Nephron progenitor cell (in vitro differentiated cells): ENCODE measurements at regions not wholly inside any gene's neighbourhood (a gene's known extent, or its start where the extent isn't known, plus 50 kb on each side); places are given as distances from the start of the nearest gene placed in this dataset.

Experiments
- DNase-seq: peaks from one replicate; pipeline ENCODE4 v3.0.0; 2021
- H3K27ac Mint-ChIP-seq: 2 replicates; pipeline ENCODE4 v1.8.0; 2021; ENCODE audit warnings: mild to moderate bottlenecking, moderate library complexity, mixed read lengths
- H3K27me3 Mint-ChIP-seq: 2 replicates; pipeline ENCODE4 v1.8.0; 2021; ENCODE audit warnings: mild to moderate bottlenecking, low read depth, mixed read lengths; ENCODE audit not compliant: poor library complexity
- H3K36me3 Mint-ChIP-seq: 2 replicates; pipeline ENCODE4 v1.8.0; 2021; ENCODE audit warnings: low read depth, mixed read lengths
- H3K4me1 Mint-ChIP-seq: 2 replicates; pipeline ENCODE4 v1.8.0; 2021; ENCODE audit warnings: mixed read lengths
- H3K4me3 Mint-ChIP-seq: 2 replicates; pipeline ENCODE4 v1.8.0; 2021; ENCODE audit warnings: mild to moderate bottlenecking, moderate library complexity, mixed read lengths
- H3K9me3 Mint-ChIP-seq: 2 replicates; pipeline ENCODE4 v1.8.0; 2021; ENCODE audit warnings: mild to moderate bottlenecking, moderate library complexity, mixed read lengths
- TF ChIP-seq, protein P1 (sequence below): fragments of 200-600 bp; sonication (generic); IDR thresholded peaks from 2 replicates; pipeline ENCODE4 v1.5.0; 2021; ENCODE audit warnings: antibody characterized with exemption

DNA sequence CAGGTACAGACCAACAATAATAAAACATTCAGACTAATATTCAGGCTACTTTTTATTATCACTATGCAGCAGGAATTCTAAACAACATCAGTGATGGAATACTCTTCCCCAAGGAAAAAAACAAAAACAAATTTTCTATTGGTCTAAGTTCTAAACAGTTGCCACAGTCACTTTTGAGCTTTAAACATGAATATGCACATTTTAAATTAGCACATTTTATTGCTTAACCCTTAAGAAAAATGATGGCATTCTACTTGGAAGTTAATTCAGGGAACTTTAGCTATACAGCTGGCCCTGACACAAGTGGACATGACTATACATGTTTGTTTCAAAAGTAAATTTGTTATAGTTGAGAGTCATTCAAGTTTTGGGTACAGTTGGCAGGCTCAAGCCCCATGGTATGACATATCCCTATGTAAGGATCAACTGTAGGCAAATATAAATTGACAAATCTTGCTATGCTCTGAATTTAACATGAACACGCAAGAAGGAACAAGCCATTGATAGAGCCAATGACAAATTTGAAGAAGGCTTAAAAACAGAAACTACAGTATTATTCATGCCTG lies 224.3 kb upstream of the AMIGO2 start:
- no peaks in the 10 kb centered on the region for H3K36me3 Mint-ChIP-seq
- H3K27ac Mint-ChIP-seq, result no peak overlapping the region
- H3K4me3 Mint-ChIP-seq, result no peak overlapping the region
- no peaks in the 10 kb centered on the region for H3K4me1 Mint-ChIP-seq
- H3K27me3 Mint-ChIP-seq, result no peaks in the 10 kb centered on the region
- TF ChIP-seq, protein P1, sequence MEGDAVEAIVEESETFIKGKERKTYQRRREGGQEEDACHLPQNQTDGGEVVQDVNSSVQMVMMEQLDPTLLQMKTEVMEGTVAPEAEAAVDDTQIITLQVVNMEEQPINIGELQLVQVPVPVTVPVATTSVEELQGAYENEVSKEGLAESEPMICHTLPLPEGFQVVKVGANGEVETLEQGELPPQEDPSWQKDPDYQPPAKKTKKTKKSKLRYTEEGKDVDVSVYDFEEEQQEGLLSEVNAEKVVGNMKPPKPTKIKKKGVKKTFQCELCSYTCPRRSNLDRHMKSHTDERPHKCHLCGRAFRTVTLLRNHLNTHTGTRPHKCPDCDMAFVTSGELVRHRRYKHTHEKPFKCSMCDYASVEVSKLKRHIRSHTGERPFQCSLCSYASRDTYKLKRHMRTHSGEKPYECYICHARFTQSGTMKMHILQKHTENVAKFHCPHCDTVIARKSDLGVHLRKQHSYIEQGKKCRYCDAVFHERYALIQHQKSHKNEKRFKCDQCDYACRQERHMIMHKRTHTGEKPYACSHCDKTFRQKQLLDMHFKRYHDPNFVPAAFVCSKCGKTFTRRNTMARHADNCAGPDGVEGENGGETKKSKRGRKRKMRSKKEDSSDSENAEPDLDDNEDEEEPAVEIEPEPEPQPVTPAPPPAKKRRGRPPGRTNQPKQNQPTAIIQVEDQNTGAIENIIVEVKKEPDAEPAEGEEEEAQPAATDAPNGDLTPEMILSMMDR, result no peak
- H3K9me3 Mint-ChIP-seq, result peaks cover 3% of the 10 kb centered on the region
- no peak for DNase-seq

- H3K27ac Mint-ChIP-seq, result no peak overlapping the region
- H3K36me3 Mint-ChIP-seq, result no peaks in the 10 kb centered on the region
Measured at GRCh38 chr12:47303207-47303606, 223.4 kb upstream of the AMIGO2 start.

GRCh38 chr12:47302111-47302671 lies 222.4 kb upstream of the AMIGO2 start:
- peaks cover 8% of the 10 kb centered on the region for H3K9me3 Mint-ChIP-seq
- no peak overlapping the region for H3K4me3 Mint-ChIP-seq
- no peak overlapping the region for H3K27ac Mint-ChIP-seq
- no peak for DNase-seq
- TF ChIP-seq, protein P1, result no peak
- H3K4me1 Mint-ChIP-seq, result no peaks in the 10 kb centered on the region
- H3K36me3 Mint-ChIP-seq, result no peaks in the 10 kb centered on the region
- no peaks in the 10 kb centered on the region for H3K27me3 Mint-ChIP-seq

More at GRCh38 chr12:47303207-47303606, 223.4 kb upstream of the AMIGO2 start:
- TF ChIP-seq, protein P1, result no peak
- Mint-ChIP-seq H3K9me3 (peaks cover 8% of the 10 kb centered on the region), H3K4me3 (no peak overlapping the region), H3K27me3 (no peaks in the 10 kb centered on the region), H3K4me1 (no peaks in the 10 kb centered on the region)
- DNase-seq, result no peak

DNA sequence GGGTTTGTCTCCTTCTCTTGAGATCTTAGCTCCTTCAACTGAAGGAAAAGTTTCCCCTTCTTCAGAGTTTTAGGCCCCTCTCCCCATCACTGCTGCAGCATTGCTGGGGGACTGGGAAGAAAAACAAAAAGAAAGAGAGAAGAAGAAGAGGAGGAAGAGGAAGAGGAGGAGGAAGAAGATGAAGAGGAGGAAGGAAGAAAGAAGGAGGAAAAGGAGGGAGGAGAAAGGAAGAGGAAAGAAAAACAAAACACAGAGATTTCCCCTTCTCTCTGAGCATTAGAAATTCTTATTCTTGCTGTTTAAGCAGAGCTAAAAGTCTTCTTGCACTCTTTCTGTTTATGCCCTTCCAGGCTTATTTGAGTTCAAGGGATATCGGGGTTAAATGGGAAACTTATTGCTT lies 219.8 kb upstream of the AMIGO2 start:
- H3K4me1 Mint-ChIP-seq, result no peaks in the 10 kb centered on the region
- no peak overlapping the region for H3K27ac Mint-ChIP-seq
- no peak for DNase-seq
- H3K4me3 Mint-ChIP-seq, result no peak overlapping the region
- no peaks in the 10 kb centered on the region for H3K36me3 Mint-ChIP-seq
- peaks cover 3% of the 10 kb centered on the region for H3K27me3 Mint-ChIP-seq
- TF ChIP-seq, protein P1, result no peak
- peaks cover 8% of the 10 kb centered on the region for H3K9me3 Mint-ChIP-seq

- H3K36me3 Mint-ChIP-seq, result no peaks in the 10 kb centered on the region
- H3K27me3 Mint-ChIP-seq, result peaks cover 3% of the 10 kb centered on the region
- no peak overlapping the region for H3K27ac Mint-ChIP-seq
- H3K4me3 Mint-ChIP-seq, result no peak overlapping the region
- TF ChIP-seq, protein P1, result no peak
- H3K4me1 Mint-ChIP-seq, result no peaks in the 10 kb centered on the region
- H3K9me3 Mint-ChIP-seq, result peaks cover 8% of the 10 kb centered on the region
- DNase-seq, result no peak
Measured at GRCh38 chr12:47297993-47298392, 218.2 kb upstream of the AMIGO2 start.

DNA sequence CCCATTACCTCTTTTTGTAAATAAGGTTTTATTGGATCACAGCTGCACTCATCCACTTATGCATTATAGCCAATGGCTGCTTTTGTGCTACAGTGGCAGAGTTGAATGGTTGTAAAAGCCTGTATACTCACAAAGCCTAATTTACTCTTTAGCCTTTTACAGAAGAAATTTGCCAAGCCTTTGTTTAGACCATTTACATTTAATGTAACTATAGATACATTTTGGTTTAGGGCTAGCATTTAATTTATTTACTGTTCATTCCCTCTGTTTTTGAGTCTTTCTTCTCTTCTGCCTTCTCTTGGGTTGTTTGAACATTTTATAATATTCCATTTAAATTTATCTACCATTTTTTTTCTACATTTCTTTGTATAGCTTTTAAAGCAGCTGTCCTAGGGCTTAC lies 217.1 kb upstream of the AMIGO2 start:
- Mint-ChIP-seq H3K27me3 (peaks cover 3% of the 10 kb centered on the region), H3K4me1 (no peaks in the 10 kb centered on the region), H3K4me3 (no peak overlapping the region), H3K9me3 (peaks cover 8% of the 10 kb centered on the region), H3K36me3 (no peaks in the 10 kb centered on the region), H3K27ac (no peak overlapping the region)
- no peak for DNase-seq
- TF ChIP-seq, protein P1, result no peak
